Activated CD4-positive, alpha-beta T cell treated with anti-CD3 and anti-CD28 coated beads for 48 hours (primary cell): ENCODE measurements at regions not wholly inside any gene's neighbourhood (a gene's known extent, or its start where the extent isn't known, plus 50 kb on each side); places are given as distances from the start of the nearest gene placed in this dataset.
"Not testable (repeated sequence)": the region's sequence is repeated elsewhere in the genome, so short reads cannot be mapped to it uniquely, and the experiment has no call there.

ENCODE experiments used
- DNase-seq: peaks from one replicate; pipeline ENCODE4 v3.0.0-alpha.2; 2020

- no peak for DNase-seq
Measured at GRCh38 chr2:175677880-175678279, 324.2 kb downstream of the LNPK start.

- no peak for DNase-seq
Measured at GRCh38 chr2:175676813-175677212, 325.3 kb downstream of the LNPK start.

- DNase-seq = not testable (repeated sequence)
Measured at GRCh38 chr2:175668804-175669203, 333.3 kb downstream of the LNPK start.

DNA sequence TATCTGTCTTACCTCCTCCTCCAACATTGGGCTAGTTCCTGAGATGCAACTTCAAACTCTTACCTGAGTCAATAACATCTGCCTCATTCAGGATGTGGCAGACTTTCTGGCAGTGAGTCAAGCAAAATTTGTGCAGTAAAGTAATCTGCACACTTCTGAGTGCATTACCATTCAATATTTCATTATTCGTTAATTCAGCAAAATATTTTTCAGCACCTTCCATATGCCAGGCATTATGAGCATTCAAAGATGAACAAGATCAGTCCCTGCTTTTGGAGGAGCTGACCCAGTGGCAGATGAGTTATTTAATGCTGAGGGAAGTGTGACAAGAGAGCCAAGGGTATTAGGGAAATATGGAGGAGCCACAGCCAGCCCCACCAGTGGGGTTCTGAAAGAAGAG, 339.7 kb downstream of the LNPK start:
- DNase-seq = no peak

DNA sequence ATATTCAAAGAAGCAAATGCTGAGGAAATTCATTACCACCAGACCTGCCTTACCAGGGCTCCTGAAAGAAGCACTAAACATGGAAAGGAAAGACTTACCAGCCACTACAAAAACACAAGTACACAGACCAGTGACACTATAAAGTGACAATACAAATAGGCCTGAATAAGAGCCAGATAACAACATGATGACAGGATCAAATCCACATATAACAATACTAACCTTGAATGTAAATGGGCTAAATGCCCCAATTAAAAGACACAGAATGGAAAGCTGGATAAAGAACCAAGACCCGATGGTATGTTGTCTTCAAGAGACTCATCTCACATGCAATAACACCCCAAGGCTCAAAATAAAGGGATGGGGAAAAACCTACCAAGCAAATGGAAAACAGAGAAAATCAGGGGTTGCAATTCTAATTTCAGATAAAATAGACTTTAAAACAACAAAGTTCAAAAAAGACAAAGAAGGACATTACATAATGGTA, 353.4 kb downstream of the LNPK start:
- no peak for DNase-seq

- no peak for DNase-seq
Measured at GRCh38 chr2:175647058-175647457, 355.0 kb downstream of the LNPK start.

- no peak for DNase-seq
Measured at GRCh38 chr2:175640655-175641054, 361.4 kb downstream of the LNPK start.

DNA sequence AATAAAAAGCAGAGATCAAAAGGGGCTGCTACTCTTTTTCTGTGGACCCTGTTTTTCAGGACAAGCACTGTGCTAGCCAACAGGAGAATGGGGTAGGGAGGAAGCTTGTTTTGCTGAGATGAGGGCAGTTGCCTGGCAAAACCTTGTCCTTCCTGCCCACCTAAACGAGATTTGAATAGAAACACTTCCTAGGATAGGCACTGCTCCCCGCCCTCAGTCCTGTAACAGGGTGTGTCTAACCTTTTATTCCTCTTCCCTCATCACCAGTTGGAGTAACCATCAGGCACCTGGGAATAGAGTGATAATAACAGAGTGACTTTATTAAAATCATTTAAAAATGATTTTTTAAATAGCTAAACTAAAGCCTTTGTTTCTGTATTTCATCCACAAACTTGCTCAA, 368.8 kb downstream of the LNPK start:
- no peak for DNase-seq

DNA sequence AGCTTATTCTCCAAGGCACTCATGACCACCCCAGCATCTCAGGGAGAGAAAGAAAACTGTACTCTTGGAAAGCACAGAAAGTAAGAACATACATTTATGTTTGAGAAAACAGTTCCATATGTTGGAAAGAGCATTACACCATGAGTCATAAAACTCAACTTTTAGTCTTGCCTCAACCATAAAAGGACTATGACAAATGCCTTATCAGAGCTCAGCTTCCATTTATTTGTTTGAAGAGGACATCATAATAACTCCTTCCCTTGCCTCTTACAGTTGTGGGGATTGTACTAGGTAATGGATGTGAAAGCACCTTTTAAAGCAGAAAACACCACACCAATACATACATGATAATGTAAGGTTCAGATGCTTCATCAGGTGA, 370.8 kb downstream of the LNPK start:
- DNase-seq = no peak

DNA sequence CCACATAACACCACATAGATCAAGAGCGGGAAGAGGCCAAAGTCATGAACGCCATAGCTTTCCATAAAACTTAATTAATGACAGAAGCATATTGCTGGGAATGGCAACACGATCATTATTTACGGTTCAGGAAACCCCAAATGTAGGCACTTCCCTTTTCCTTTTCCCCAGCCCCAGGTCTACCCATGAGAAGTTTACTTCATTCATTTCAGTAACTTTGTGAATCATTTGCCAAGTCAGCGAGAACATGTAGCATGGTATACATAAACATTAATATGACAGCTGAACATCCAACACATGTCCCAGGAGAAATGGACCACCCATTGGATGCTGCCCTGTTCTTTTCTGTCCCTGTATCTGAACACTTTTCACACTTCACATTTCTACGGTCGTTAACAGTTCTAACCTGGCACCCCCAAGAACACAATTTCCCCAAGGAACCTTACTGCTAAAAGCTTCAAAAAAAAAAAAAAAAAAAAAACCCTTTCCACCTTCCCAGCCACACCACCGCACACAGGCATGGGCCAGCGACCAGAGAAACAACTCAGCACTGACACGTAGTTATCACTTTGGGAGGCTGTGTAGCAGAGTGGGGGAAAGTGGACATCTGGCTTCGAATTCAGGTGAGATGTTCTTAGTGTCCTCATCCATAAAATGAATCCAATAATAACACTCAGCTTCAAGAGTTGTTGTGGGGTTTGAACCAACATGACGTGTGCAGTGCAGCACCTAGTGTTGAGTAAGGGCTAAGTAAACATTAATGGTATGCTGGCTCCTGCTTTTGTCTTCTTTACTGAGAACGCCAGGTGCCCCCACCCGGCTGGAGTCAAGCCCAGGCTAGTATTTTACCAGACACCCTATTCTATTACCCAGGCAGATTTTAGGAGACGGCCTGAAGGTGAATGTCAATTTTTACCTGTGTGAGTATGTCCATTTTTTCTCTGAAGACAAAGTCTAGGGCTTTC, 371.5 kb downstream of the LNPK start:
- no peak for DNase-seq

- no peak for DNase-seq
Measured at GRCh38 chr2:175628243-175628642, 373.8 kb downstream of the LNPK start.

DNA sequence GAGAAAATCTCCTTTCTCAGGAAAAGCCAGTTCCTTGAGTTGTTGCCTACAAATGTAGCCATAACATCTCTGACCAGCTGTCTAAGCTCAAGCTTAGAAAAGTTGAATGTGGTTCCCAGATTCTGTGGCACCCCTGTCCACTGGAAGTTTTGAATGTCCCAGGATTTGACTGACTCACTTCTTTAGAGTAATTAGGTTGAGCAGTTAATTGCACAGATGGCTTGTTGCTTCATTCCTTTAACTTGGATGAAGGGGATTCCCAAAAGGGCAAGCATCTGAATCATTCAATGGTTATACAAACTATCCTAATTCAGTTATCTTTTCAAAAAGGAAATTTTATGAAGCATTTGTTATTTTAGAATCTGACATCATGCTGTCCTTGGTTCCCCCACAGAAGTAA, 374.7 kb downstream of the LNPK start:
- no peak for DNase-seq

GRCh38 chr2:175626796-175627195, 375.3 kb downstream of the LNPK start:
- DNase-seq = no peak

- no peak for DNase-seq
Measured at GRCh38 chr2:175624785-175625184, 377.3 kb downstream of the LNPK start.

- no peak for DNase-seq
Measured at GRCh38 chr2:175624211-175624761, 377.8 kb downstream of the LNPK start.

- no peak for DNase-seq
Measured at GRCh38 chr2:175621821-175622220, 380.2 kb downstream of the LNPK start.

DNA sequence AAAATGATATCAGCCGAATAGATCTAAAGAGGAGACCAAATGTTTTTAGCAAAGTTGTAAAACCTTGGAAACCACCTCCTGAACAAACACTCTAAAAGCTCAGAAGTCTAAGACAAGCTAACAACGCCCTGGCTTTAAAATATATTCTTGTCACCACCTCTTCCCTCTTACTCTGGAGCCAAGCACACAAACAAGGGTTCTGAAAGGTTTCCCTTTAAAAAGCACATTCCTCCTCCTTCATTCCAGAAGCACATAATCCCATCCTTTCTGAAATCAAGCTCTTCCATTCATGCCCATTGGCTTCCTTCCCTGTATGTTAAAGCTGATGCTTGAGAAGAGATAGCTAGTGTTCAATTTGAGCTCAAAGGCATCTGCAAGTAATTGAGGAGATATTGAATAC, 382.0 kb downstream of the LNPK start:
- DNase-seq = no peak

DNA sequence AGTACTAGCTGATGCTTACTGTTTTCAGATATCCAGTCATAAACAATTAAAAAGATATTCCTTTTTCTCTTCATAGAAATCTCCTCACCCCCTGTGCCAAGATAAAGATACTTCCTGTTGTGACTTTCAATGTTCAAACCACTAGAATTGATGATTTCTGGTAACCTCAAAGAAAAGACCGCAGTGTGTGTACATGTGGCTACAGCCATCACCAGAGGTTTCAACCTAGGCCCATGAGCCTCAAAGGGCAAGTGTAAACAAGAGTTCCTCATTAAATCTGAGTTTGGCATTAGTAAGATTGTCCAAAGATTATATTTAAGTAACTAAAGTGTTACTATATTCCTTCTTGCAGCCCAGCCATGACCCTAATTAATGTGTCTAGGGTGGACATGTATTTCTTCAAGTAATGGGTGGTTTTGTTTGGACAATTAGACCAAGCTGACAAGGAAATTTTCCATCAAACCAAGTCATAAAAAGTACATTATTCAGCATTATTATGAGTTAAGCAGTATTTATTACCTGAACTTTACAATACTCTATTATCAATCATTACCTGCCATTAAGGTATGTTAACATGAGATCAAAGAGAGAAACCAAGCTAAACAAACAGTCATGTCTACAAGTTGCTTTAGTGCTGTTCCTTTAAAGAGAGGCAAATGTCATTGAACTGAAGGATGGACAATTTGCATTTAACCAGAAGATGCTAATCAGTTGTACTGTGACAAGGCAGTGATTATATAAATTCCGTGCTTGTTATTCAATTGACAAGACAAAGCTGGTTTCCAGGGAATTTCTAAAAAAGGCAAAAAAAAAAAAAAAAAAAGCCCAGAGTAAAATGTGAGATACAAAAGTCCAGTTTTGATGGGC, 382.7 kb downstream of the LNPK start:
- no peak for DNase-seq

DNA sequence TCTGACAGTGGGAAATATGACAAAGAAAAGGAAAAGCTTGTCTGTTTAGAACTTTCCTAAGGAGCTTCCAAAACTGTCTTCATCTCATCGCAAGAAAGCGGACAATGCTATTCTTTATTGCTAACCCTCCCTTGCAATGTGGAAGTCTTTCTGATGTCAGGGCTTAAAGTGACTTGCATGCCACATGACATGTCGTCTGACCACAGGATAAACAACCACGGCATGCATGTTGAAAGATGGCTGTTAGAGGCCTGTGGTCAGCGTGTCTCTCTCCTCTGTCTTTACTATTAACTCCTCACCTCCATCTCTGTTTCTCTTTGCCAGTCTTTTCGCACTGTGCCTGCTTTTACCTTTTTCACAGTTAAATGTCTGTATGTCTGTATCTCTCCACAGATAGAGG, 389.8 kb downstream of the LNPK start:
- no peak for DNase-seq

GRCh38 chr2:175606010-175606841, 395.8 kb downstream of the LNPK start:
- DNase-seq = no peak

DNA sequence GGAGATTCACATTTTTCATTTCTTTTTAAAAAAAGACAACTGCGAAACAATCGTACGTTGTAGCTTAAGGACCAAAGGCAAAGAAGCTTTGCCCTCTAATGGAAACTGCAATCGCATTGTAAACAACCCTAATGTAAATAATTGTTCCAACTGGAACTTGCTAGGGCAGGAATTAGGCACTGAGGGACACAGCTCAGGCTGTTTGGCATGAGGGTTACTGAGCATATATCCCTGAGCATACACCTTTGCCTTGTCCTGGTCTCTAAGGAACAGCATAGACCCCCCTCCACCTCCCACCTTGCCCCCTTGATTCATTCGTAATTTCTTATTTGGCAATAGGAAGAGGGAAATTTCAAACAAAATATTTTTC, 396.4 kb downstream of the LNPK start:
- DNase-seq = no peak

DNA sequence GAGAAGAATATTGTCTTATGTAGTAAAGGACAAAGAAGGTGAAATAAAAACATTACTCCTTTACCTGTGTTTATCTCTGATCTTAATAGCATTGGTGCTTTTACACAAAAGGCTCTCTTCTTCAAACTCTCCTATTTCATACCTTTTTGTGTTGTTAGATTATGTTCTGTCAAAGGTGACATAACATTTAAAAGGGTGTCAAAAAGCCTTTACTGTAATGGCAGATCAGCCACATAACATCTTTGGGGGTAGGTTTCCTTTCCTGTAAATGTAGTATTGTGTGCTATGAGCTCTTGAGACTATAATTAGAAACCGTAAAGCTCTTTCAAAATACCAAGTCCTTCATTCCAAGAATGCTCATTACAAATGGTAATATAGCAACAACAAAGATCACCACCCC, 400.1 kb downstream of the LNPK start:
- no peak for DNase-seq
